AG09319 (cell line): ENCODE measurements at regions not wholly inside any gene's neighbourhood (a gene's known extent, or its start where the extent isn't known, plus 50 kb on each side); places are given as distances from the start of the nearest gene placed in this dataset.
"Not testable (repeated sequence)": the region's sequence is repeated elsewhere in the genome, so short reads cannot be mapped to it uniquely, and the experiment has no call there.

Source experiments
- DNase-seq: peaks from one replicate; pipeline ENCODE4 v3.0.0-alpha.2; 2010; ENCODE audit warnings: low read depth; ENCODE audit errors: extremely low read depth
- CTCF ChIP-seq: IDR thresholded peaks from 2 replicates; pipeline ENCODE4 v1.5.1; 2011; ENCODE audit warnings: low read depth, mild to moderate bottlenecking, inconsistent platforms, low read length, moderate library complexity

GRCh38 chr17:79560527-79560926 is 50.3 kb downstream of the RBFOX3 start:
- TF ChIP-seq CTCF, result no peak
- DNase-seq, result no peak

- TF ChIP-seq CTCF, result no peak
- DNase-seq, result no peak
Measured at GRCh38 chr17:79559111-79559887, 51.6 kb downstream of the RBFOX3 start.

- TF ChIP-seq CTCF, result no peak
- DNase-seq, result no peak
Measured at GRCh38 chr17:79558091-79558900, 52.6 kb downstream of the RBFOX3 start.

- no peak for TF ChIP-seq CTCF
- DNase-seq, result no peak
Measured at GRCh38 chr17:79557276-79558090, 53.4 kb downstream of the RBFOX3 start.

GRCh38 chr17:79556271-79556670 is 54.6 kb downstream of the RBFOX3 start:
- DNase-seq, result no peak
- TF ChIP-seq CTCF, result no peak

- no peak for TF ChIP-seq CTCF
- no peak for DNase-seq
Measured at GRCh38 chr17:79555543-79555942, 55.3 kb downstream of the RBFOX3 start.

GRCh38 chr17:79554346-79554745 is 56.5 kb downstream of the RBFOX3 start:
- DNase-seq, result not testable (repeated sequence)
